ENCODE measurements at regions not wholly inside any gene's neighbourhood (a gene's known extent, or its start where the extent isn't known, plus 50 kb on each side); places are given as distances from the start of the nearest gene placed in this dataset.

GRCh38 chr3:174377096-174377495 is 482.0 kb upstream of the NAALADL2 start:
- TF ChIP-seq YY1 (IDR thresholded peaks at IDR 0.05; ENCODE audit: insufficient read depth, insufficient read length) (no peak), SUZ12 (IDR thresholded peaks at IDR 0.05; ENCODE audit: extremely low read depth, insufficient read depth, insufficient read length) (no peak), ZNF274 (IDR thresholded peaks at IDR 0.05; ENCODE audit: low read depth, low read length) (no peak)

Data from NT2/D1 (cell line).